ENCODE measurements at regions not wholly inside any gene's neighbourhood (a gene's known extent, or its start where the extent isn't known, plus 50 kb on each side); places are given as distances from the start of the nearest gene placed in this dataset.

GRCh38 chr5:44881266-44881665, 72.5 kb downstream of the MRPS30 start:
- Histone ChIP-seq H3K27me3 (ENCODE audit: control insufficient read depth, insufficient read depth, low read length) (no peaks in the 10 kb centered on the region), H3K9me3 (ENCODE audit: control insufficient read depth, insufficient read depth, low read length) (peaks cover 8% of the 10 kb centered on the region), H3K4me3 (ENCODE audit: low read depth, low read length) (no peak overlapping the region), H3K27ac (ENCODE audit: low read depth, low read length) (no peak overlapping the region)
- ChIA-PET POLR2A (no interaction called here), CTCF (no interaction called here)
- TF ChIP-seq CTCF (IDR thresholded peaks at IDR 0.05; ENCODE audit: low read depth, low read length), result no peak
- DNase-seq (ENCODE audit: low read depth, low spot score), result no peak

GRCh38 chr5:44884036-44884435, 75.3 kb downstream of the MRPS30 start:
- DNase-seq (ENCODE audit: low read depth, low spot score), result no peak
- H3K9me3 ChIP-seq (ENCODE audit: control insufficient read depth, insufficient read depth, low read length), result peaks cover 8% of the 10 kb centered on the region
- no peak overlapping the region for H3K4me3 ChIP-seq (ENCODE audit: low read depth, low read length)
- no peaks in the 10 kb centered on the region for H3K27me3 ChIP-seq (ENCODE audit: control insufficient read depth, insufficient read depth, low read length)
- ChIA-PET CTCF (no interaction called here), POLR2A (no interaction called here)
- no peak overlapping the region for H3K27ac ChIP-seq (ENCODE audit: low read depth, low read length)
- no peak for TF ChIP-seq CTCF (IDR thresholded peaks at IDR 0.05; ENCODE audit: low read depth, low read length)

- DNase-seq (ENCODE audit: low read depth, low spot score), result no peak
- POLR2A ChIA-PET, result no interaction called here
- CTCF ChIA-PET, result no interaction called here
- Histone ChIP-seq H3K4me3 (ENCODE audit: low read depth, low read length) (no peak overlapping the region), H3K27ac (ENCODE audit: low read depth, low read length) (no peak overlapping the region), H3K27me3 (ENCODE audit: control insufficient read depth, insufficient read depth, low read length) (no peaks in the 10 kb centered on the region), H3K9me3 (ENCODE audit: control insufficient read depth, insufficient read depth, low read length) (peaks cover 8% of the 10 kb centered on the region)
- no peak for TF ChIP-seq CTCF (IDR thresholded peaks at IDR 0.05; ENCODE audit: low read depth, low read length)
Observed at GRCh38 chr5:44885903-44886302, 77.2 kb downstream of the MRPS30 start.

- DNase-seq (ENCODE audit: low read depth, low spot score), result no peak
- Histone ChIP-seq H3K9me3 (ENCODE audit: control insufficient read depth, insufficient read depth, low read length) (peaks cover 8% of the 10 kb centered on the region), H3K27ac (ENCODE audit: low read depth, low read length) (no peak overlapping the region), H3K4me3 (ENCODE audit: low read depth, low read length) (no peak overlapping the region), H3K27me3 (ENCODE audit: control insufficient read depth, insufficient read depth, low read length) (no peaks in the 10 kb centered on the region)
- no peak for TF ChIP-seq CTCF (IDR thresholded peaks at IDR 0.05; ENCODE audit: low read depth, low read length)
- ChIA-PET POLR2A (no interaction called here), CTCF (no interaction called here)
Observed at GRCh38 chr5:44887722-44888121, 79.0 kb downstream of the MRPS30 start.

GRCh38 chr5:44888435-44888834, 79.7 kb downstream of the MRPS30 start:
- CTCF ChIA-PET, result no interaction called here
- TF ChIP-seq CTCF (IDR thresholded peaks at IDR 0.05; ENCODE audit: low read depth, low read length), result no peak
- no peak overlapping the region for H3K4me3 ChIP-seq (ENCODE audit: low read depth, low read length)
- no peaks in the 10 kb centered on the region for H3K27me3 ChIP-seq (ENCODE audit: control insufficient read depth, insufficient read depth, low read length)
- peaks cover 8% of the 10 kb centered on the region; the same call in 1 of the 2 replicates for H3K9me3 ChIP-seq (ENCODE audit: control insufficient read depth, insufficient read depth, low read length)
- POLR2A ChIA-PET, result no interaction called here
- no peak for DNase-seq (ENCODE audit: low read depth, low spot score)
- no peak overlapping the region for H3K27ac ChIP-seq (ENCODE audit: low read depth, low read length)
